GM21529 (cell line): ENCODE measurements at regions not wholly inside any gene's neighbourhood (a gene's known extent, or its start where the extent isn't known, plus 50 kb on each side); places are given as distances from the start of the nearest gene placed in this dataset.
"Not testable (repeated sequence)": the region's sequence is repeated elsewhere in the genome, so short reads cannot be mapped to it uniquely, and the experiment has no call there.

Source experiments
- ATAC-seq: cut with Tn5 transposase; IDR thresholded peaks from one replicate; pipeline ENCODE4 v1.9.1; 2021; ENCODE audit not compliant: unreplicated experiment

- ATAC-seq: no peak
Measured at GRCh38 chr3:148532326-148532725, 165.4 kb upstream of the AGTR1 start.

GRCh38 chr3:148532774-148533173 is 164.9 kb upstream of the AGTR1 start:
- no peak for ATAC-seq

DNA sequence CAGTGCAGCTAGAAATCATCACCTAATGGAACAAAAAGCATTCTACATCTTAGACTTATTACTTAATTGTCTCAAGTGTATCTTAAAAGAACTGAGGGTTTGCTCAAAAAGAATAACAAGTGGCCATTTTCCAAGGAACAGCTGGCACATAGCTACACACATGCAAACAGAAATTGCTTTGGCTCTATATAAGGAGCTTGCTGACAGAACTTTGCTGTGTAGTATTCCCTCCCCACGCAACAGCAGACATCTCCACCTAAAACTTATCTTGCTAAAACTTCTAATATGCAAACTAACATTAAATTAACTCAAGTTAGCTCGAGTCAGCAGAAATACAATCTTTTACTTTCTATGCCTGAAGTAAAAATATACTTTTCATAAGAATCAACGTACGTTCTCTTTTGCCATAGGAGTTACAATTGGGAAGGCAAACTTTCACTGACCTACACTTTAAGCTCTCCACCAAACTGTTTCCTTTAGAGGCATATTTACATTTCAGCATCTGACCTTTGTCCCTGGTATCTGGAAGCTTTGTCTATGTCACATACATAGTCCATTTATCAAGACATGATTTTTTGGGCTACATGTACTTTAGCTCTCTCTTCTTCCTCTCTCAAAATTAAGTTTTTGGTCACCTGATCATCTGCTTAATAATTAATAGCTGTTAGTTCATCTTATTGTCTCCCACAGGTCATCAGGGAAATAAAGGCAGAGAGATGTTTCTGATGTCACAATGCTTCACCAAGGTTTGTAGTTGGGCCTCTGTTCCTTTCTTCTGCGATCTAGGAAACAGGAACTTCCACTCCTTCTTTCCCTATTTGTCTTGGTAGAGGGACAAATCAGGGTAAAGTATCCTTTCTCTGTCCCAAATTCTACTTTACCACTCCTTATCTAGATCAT is 163.4 kb upstream of the AGTR1 start:
- ATAC-seq: no peak

DNA sequence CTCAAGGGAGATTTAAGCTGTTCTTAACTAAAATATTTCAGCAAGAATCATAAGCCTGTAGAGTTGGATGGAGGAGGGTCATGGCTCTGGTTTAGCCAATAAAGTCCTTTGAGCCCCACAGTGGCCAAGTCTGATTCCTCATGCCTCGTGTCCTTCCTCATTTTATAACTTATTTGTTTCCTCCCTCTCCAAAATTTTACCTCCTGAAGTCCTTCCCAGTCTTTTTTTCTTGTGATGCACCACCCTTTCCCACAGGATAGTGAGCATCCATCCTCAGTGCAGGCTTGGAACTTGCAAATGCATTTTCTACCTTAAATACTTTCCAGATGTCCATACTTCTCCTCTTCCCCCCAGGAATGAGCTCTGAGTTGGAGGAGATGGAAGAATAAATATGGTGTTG is 162.7 kb upstream of the AGTR1 start:
- ATAC-seq: no peak

- ATAC-seq: no peak
Measured at GRCh38 chr3:148540266-148540665, 157.4 kb upstream of the AGTR1 start.

DNA sequence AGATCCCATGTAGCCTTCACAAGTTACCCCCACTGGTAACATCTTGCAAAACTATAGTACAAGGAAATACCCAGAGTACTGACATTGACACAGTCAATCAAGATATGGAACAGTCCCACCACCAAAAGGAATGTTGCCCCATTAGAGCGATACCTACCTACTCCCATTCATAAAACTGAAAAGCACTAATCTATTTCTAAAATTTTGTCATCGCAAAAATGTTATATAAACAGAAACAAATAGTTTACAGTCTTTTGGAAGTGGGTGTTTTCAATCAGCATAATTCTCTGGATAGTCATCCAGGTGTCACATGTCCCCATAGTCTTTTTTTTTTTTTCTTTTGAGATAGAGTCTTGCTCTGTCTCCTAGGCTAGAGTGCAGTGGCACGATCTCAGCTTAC is 156.9 kb upstream of the AGTR1 start:
- no peak for ATAC-seq

GRCh38 chr3:148546959-148547358 is 150.7 kb upstream of the AGTR1 start:
- no peak for ATAC-seq

GRCh38 chr3:148551767-148552260 is 145.9 kb upstream of the AGTR1 start:
- ATAC-seq: no peak

- ATAC-seq: no peak
Measured at GRCh38 chr3:148554367-148554766, 143.3 kb upstream of the AGTR1 start.

DNA sequence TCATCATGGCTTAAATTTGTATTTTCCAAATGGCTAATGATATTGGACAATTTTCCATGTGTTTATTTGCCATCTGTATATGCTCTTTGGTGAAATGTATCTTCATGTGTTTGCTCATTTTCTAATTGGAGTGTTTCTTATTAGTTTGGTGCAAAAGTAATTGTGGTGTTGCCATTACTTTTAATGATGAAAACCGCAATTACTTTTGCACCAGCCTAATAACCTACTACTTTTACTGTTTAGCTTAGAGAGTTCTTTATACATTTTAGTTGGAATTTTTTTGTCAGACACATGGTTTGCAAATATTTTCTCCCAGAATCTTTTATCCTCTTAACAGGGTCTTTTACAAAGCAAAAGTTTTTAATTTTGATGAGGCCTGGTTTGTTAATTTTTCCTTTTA is 141.0 kb upstream of the AGTR1 start:
- no peak for ATAC-seq

GRCh38 chr3:148577579-148577978 is 120.1 kb upstream of the AGTR1 start:
- ATAC-seq: not testable (repeated sequence)

- no peak for ATAC-seq
Measured at GRCh38 chr3:148582126-148582525, 115.6 kb upstream of the AGTR1 start.

GRCh38 chr3:148583793-148584192 is 113.9 kb upstream of the AGTR1 start:
- no peak for ATAC-seq

DNA sequence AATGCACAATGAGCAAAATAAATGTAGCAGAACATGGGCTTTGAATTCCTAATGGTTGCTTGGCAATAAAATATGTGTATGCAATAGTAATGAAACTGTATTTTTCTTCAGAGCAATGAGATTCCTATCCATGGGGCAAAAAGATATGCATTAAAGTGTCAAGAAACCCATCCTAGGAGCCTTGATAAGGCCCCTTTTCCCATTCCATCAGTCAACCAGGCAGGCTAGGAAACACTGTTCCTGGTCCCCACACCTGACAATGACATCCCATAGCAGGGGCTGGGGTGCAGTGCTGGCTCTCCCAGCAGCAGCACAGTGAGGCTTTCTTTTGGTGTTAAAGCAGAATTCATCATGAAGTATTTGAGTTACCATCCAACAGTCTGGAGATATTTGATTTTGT is 113.3 kb upstream of the AGTR1 start:
- ATAC-seq: no peak

GRCh38 chr3:148585671-148586379 is 111.9 kb upstream of the AGTR1 start:
- no peak for ATAC-seq

- no peak for ATAC-seq
Measured at GRCh38 chr3:148588291-148588690, 109.4 kb upstream of the AGTR1 start.

GRCh38 chr3:148591525-148591924 is 106.2 kb upstream of the AGTR1 start:
- no peak for ATAC-seq

- no peak for ATAC-seq
Measured at GRCh38 chr3:148598619-148599018, 99.1 kb upstream of the AGTR1 start.

GRCh38 chr3:148599481-148599880 is 98.2 kb upstream of the AGTR1 start:
- no peak for ATAC-seq

DNA sequence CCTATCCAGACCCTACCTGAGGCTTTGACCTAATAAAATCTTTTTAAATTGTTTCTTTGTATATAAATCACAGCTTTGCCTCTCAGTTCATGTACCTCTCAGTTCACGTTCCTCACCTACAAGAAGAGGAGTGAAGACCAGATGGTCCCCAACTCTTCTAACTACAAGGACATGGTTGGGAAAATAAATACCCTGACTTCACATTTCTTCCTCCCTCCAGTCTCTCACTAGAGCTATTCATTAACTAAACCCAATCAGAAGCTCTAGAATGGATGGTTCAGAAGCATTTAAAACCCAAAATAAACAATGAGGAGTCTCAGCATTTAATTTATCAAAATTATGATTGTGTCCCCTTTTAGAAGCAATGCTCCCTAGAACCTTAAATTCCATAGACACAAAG is 97.3 kb upstream of the AGTR1 start:
- ATAC-seq: no peak

- no peak for ATAC-seq
Measured at GRCh38 chr3:148600902-148601765, 96.6 kb upstream of the AGTR1 start.
